ENCODE measurements at regions not wholly inside any gene's neighbourhood (a gene's known extent, or its start where the extent isn't known, plus 50 kb on each side); places are given as distances from the start of the nearest gene placed in this dataset.
"Not testable (repeated sequence)": the region's sequence is repeated elsewhere in the genome, so short reads cannot be mapped to it uniquely, and the experiment has no call there.

DNA sequence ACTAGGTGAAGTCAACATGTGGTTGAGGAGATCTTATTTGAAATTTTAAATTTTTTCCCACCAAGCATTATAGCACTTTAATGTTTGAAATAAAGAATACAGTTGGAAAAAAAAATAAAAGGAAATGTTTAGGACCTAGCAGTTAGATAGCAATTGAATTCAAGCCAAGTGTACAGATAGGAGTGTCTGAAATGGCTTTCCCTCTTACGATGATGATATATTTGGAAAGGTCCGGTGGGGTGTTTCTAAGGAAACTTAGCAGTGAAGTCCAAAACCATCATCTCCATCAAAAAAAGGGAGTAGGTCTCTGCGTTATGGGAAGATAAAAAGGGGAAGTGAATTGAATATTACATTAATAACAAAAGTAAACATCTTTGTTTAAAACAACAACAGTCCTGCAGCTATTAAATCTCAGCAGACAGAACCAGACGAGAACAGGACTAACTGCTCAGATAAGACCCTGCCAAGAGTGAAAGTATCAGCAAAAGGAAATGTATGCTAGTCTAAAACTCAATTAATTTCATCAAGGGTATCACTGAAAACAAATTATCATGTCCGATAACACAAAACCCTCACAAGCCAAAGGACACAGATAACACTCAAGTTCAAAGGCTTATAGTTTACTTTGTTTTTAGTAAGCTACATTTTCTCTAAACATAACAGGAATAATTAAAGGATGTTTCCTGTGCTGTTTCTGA, 242.0 kb downstream of the BMP4 start:
- Histone ChIP-seq H3K27ac (ENCODE audit: low read depth, low read length) (no peak overlapping the region), H3K9me3 (ENCODE audit: control insufficient read depth in 2 of 3, low read length in 3 of 3) (no peaks in the 10 kb centered on the region), H3K4me1 (ENCODE audit: control insufficient read depth in 2 of 2, insufficient read depth in 2 of 2, low read length in 2 of 2) (no peaks in the 10 kb centered on the region), H3K4me3 (ENCODE audit: low read length) (no peak overlapping the region), H3K27me3 (ENCODE audit: control insufficient read depth in 2 of 2, insufficient read depth in 2 of 2, low read length in 2 of 2) (no peaks in the 10 kb centered on the region), H3K36me3 (ENCODE audit: control insufficient read depth in 2 of 3, insufficient read depth in 3 of 3, low read length in 3 of 3) (no peaks in the 10 kb centered on the region)
- Mint-ChIP-seq H3K9me3 (peaks cover 0 to 17% (median 3%) of the 10 kb centered on the region in 11 donors), H3K4me3 (no peak overlapping the region), H3K4me1 (no peaks in the 10 kb centered on the region), H3K36me3 (no peaks in the 10 kb centered on the region), H3K27me3 (no peaks in the 10 kb centered on the region), H3K27ac (no peak overlapping the region)
- POLR2A ChIA-PET: no interaction called here
- CTCF ChIA-PET: no interaction called here
- DNase-seq (no peak), ATAC-seq (no peak)
- intact Hi-C loops (cut with micrococcal nuclease): no loop called here

DNA sequence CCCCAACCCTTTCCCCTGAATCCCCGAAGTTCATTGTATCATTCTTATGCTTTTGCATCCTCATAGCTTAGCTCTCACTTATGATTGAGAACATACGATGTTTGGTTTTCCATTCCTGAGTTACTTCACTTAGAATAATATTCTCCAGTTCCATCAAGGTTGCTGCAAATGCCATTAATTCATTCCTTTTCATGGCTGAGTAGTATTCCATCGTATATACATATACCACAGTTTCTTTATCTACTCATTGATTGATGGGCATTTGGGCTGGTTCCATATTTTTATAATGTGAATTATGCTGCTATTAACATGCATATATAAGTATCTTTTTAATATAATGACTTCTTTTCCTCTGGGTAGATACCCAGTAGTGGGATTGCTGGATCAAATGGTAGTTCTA, 243.7 kb downstream of the BMP4 start:
- ATAC-seq; H3K27ac Mint-ChIP-seq; H3K4me1 Mint-ChIP-seq; POLR2A ChIA-PET; H3K36me3 ChIP-seq (ENCODE audit: control insufficient read depth in 2 of 3, insufficient read depth in 3 of 3, low read length in 3 of 3); H3K4me3 ChIP-seq (ENCODE audit: low read length); H3K4me1 ChIP-seq (ENCODE audit: control insufficient read depth in 2 of 2, insufficient read depth in 2 of 2, low read length in 2 of 2); H3K27ac ChIP-seq (ENCODE audit: low read depth, low read length); H3K9me3 ChIP-seq (ENCODE audit: control insufficient read depth in 2 of 3, low read length in 3 of 3); intact Hi-C loops (cut with micrococcal nuclease); H3K27me3 ChIP-seq (ENCODE audit: control insufficient read depth in 2 of 2, insufficient read depth in 2 of 2, low read length in 2 of 2); CTCF ChIA-PET; DNase-seq; H3K27me3 Mint-ChIP-seq; H3K4me3 Mint-ChIP-seq; H3K36me3 Mint-ChIP-seq: not testable (repeated sequence)
- peaks cover 0 to 24% (median 3%) of the 10 kb centered on the region in 11 donors for H3K9me3 Mint-ChIP-seq

DNA sequence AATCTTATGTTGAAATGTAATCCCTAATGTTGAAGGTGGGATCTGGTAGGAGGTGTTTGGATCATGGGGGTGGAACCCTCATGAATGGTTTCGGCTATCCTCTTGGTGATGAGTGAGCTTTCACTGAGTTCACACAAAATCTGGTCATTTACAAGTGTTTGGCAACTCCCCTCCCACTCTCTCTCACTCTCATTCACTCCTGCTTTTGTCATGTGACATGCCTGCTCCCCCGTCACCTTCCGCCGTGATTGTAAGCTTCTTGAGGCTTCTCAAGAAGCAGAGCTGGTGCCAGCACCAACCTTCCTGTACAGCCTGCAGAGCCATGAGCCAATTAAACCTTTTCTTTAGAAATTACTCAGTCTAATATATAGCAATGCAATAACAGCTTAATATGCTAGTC, 245.4 kb downstream of the BMP4 start:
- peaks cover 0 to 5% (median 0%) of the 10 kb centered on the region in 5 donors for H3K36me3 Mint-ChIP-seq
- DNase-seq: no peak
- intact Hi-C loops (cut with micrococcal nuclease): no loop called here
- no peaks in the 10 kb centered on the region for H3K4me1 ChIP-seq (ENCODE audit: control insufficient read depth in 2 of 2, insufficient read depth in 2 of 2, low read length in 2 of 2)
- no peaks in the 10 kb centered on the region for H3K36me3 ChIP-seq (ENCODE audit: control insufficient read depth in 2 of 3, insufficient read depth in 3 of 3, low read length in 3 of 3)
- H3K27me3 Mint-ChIP-seq: peaks cover 0 to 5% (median 0%) of the 10 kb centered on the region in 5 donors
- ChIA-PET POLR2A (no interaction called here), CTCF (no interaction called here)
- no peaks in the 10 kb centered on the region for H3K27me3 ChIP-seq (ENCODE audit: control insufficient read depth in 2 of 2, insufficient read depth in 2 of 2, low read length in 2 of 2)
- H3K4me1 Mint-ChIP-seq: no peaks in the 10 kb centered on the region
- H3K9me3 Mint-ChIP-seq: peaks cover 0 to 28% (median 4%) of the 10 kb centered on the region in 11 donors
- no peak for ATAC-seq
- H3K27ac Mint-ChIP-seq: no peak overlapping the region
- H3K9me3 ChIP-seq (ENCODE audit: control insufficient read depth in 2 of 3, low read length in 3 of 3): no peaks in the 10 kb centered on the region
- no peak overlapping the region for H3K4me3 Mint-ChIP-seq
- H3K27ac ChIP-seq (ENCODE audit: low read depth, low read length): no peak overlapping the region
- no peak overlapping the region for H3K4me3 ChIP-seq (ENCODE audit: low read length)

DNA sequence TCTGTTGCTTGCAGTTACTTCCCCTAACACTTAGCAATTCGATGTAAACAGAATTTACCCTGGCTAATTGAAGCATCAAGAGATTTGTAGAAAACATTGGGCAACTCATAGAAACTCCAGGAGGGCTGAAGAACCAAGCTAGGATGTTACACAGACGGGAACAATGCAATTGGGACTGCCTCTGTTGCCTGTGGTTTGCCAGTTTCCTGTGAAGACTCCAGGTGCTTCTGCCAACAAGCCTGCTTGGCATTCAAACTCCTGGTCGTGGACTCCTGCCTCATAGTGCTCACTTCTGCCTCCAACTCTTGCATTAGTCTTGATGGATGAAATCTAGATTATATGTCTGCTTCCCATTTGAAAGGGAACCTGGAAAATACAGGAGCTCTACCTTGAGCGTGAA, 246.0 kb downstream of the BMP4 start:
- CTCF ChIA-PET: no interaction called here
- H3K4me3 Mint-ChIP-seq: no peak overlapping the region

DNA sequence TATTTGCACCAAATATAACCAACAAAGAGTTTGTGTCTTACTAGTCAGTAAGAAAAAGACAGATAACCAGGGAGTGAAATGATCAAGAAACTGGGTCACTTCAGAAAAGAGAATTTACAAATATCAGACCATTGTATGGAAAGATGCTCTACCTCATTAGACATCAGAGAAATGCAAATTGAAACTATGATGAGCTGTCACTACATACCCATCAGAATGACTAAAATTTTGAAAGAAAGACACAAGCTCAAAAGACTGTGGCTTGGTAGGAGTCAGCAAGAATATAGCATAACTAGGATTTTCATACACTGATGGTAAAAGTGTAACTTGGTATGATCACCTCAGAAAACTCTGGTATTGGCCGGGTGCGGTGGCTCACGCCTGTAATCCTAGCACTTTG, 247.2 kb downstream of the BMP4 start:
- no peak for ATAC-seq
- Histone ChIP-seq H3K27ac (ENCODE audit: low read depth, low read length) (no peak overlapping the region), H3K27me3 (ENCODE audit: control insufficient read depth in 2 of 2, insufficient read depth in 2 of 2, low read length in 2 of 2) (no peaks in the 10 kb centered on the region), H3K4me1 (ENCODE audit: control insufficient read depth in 2 of 2, insufficient read depth in 2 of 2, low read length in 2 of 2) (no peaks in the 10 kb centered on the region), H3K36me3 (ENCODE audit: control insufficient read depth in 2 of 3, insufficient read depth in 3 of 3, low read length in 3 of 3) (no peaks in the 10 kb centered on the region), H3K9me3 (ENCODE audit: control insufficient read depth in 2 of 3, low read length in 3 of 3) (no peaks in the 10 kb centered on the region), H3K4me3 (ENCODE audit: low read length) (no peak overlapping the region)
- intact Hi-C loops (cut with micrococcal nuclease): no loop called here
- no peak overlapping the region for H3K4me3 Mint-ChIP-seq
- peaks cover 0 to 28% (median 5%) of the 10 kb centered on the region in 11 donors for H3K9me3 Mint-ChIP-seq
- H3K4me1 Mint-ChIP-seq: no peaks in the 10 kb centered on the region
- ChIA-PET POLR2A (no interaction called here), CTCF (no interaction called here)
- no peak for DNase-seq
- no peak overlapping the region for H3K27ac Mint-ChIP-seq
- H3K27me3 Mint-ChIP-seq: peaks cover 0 to 5% (median 0%) of the 10 kb centered on the region in 5 donors
- peaks cover 0 to 5% (median 0%) of the 10 kb centered on the region in 5 donors for H3K36me3 Mint-ChIP-seq

More for the DNA sequence above, 246.0 kb downstream of the BMP4 start:
- Mint-ChIP-seq H3K36me3 (peaks cover 0 to 5% (median 0%) of the 10 kb centered on the region in 5 donors), H3K27me3 (peaks cover 0 to 5% (median 0%) of the 10 kb centered on the region in 5 donors), H3K27ac (no peak overlapping the region), H3K9me3 (peaks cover 0 to 28% (median 5%) of the 10 kb centered on the region in 11 donors), H3K4me1 (no peaks in the 10 kb centered on the region)
- Histone ChIP-seq H3K27ac (ENCODE audit: low read depth, low read length) (no peak overlapping the region), H3K4me3 (ENCODE audit: low read length) (no peak overlapping the region), H3K36me3 (ENCODE audit: control insufficient read depth in 2 of 3, insufficient read depth in 3 of 3, low read length in 3 of 3) (no peaks in the 10 kb centered on the region), H3K4me1 (ENCODE audit: control insufficient read depth in 2 of 2, insufficient read depth in 2 of 2, low read length in 2 of 2) (no peaks in the 10 kb centered on the region), H3K27me3 (ENCODE audit: control insufficient read depth in 2 of 2, insufficient read depth in 2 of 2, low read length in 2 of 2) (no peaks in the 10 kb centered on the region), H3K9me3 (ENCODE audit: control insufficient read depth in 2 of 3, low read length in 3 of 3) (no peaks in the 10 kb centered on the region)
- POLR2A ChIA-PET: no interaction called here
- DNase-seq (no peak), ATAC-seq (no peak)
- intact Hi-C loops (cut with micrococcal nuclease): no loop called here

DNA sequence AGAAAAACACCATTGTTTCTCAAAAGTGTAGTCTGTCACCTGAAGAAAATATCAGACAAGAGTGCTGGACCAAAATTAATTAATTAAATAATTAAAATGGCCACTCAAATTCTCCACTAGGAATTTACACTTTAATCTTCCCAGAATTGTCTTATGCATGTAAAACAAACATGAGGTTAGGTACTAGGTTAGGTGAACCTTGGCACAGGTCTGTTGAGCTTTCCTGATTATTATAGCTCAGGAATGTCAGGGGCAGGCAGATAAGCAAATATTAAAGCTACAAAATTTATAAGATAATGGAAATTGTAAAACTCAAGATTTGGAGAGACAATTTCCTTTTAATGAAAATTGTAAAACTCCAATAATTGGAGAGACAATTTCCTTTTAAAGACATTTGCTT, 253.2 kb downstream of the BMP4 start:
- CTCF ChIA-PET: no interaction called here
- ATAC-seq: no peak
- H3K4me1 ChIP-seq (ENCODE audit: control insufficient read depth in 2 of 2, insufficient read depth in 2 of 2, low read length in 2 of 2): no peaks in the 10 kb centered on the region
- H3K36me3 Mint-ChIP-seq: peaks cover 0 to 5% (median 0%) of the 10 kb centered on the region in 5 donors
- H3K9me3 Mint-ChIP-seq: peaks cover 0 to 17% (median 8%) of the 10 kb centered on the region in 11 donors
- no peak overlapping the region for H3K27ac Mint-ChIP-seq
- DNase-seq: no peak
- H3K4me3 ChIP-seq (ENCODE audit: low read length): no peak overlapping the region
- no peaks in the 10 kb centered on the region for H3K27me3 ChIP-seq (ENCODE audit: control insufficient read depth in 2 of 2, insufficient read depth in 2 of 2, low read length in 2 of 2)
- no peak overlapping the region for H3K4me3 Mint-ChIP-seq
- intact Hi-C loops (cut with micrococcal nuclease): no loop called here
- no peak overlapping the region for H3K27ac ChIP-seq (ENCODE audit: low read depth, low read length)
- H3K4me1 Mint-ChIP-seq: no peaks in the 10 kb centered on the region
- POLR2A ChIA-PET: no interaction called here
- H3K27me3 Mint-ChIP-seq: peaks cover 0 to 3% (median 0%) of the 10 kb centered on the region in 5 donors
- no peaks in the 10 kb centered on the region for H3K9me3 ChIP-seq (ENCODE audit: control insufficient read depth in 2 of 3, low read length in 3 of 3)
- H3K36me3 ChIP-seq (ENCODE audit: control insufficient read depth in 2 of 3, insufficient read depth in 3 of 3, low read length in 3 of 3): no peaks in the 10 kb centered on the region

DNA sequence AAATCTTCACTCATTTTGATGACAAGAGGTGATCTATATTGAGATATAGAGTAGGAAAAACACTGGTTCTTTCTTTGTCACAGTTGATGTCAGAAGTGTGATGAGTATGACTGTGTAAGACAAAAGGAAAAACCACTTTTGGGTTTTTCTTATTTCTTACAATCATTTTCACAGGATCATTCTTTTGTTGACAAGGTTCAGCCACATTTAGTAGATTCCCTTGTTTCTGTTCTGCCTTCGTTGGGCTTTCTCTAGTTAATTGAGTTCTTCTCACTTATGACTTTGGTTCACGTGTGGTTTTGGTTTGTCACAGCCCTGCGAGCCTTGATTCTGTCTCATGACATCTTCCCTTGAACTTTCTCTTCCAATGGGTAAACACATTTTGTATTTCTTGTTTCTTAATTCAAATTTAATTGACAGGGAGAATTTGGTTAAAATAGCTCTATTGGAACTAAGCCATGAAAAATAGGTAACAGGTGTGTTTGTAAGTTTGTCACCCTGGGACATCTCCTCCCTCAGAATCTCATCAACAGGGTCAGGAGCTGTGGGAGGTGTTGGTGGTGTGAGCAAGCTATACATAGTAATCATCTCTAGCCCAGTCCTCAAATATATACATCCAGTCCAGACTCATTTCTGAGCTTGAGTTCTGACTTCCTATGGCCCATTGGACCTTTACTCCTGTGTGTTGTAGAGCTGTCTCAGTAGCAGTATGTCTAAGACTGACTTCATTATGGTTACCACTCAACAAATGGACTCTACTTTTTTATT, 255.3 kb downstream of the BMP4 start:
- Mint-ChIP-seq H3K4me1 (no peaks in the 10 kb centered on the region), H3K36me3 (no peaks in the 10 kb centered on the region), H3K9me3 (peaks cover 0 to 15% (median 5%) of the 10 kb centered on the region in 11 donors), H3K4me3 (no peak overlapping the region), H3K27me3 (peaks cover 0 to 3% (median 0%) of the 10 kb centered on the region in 5 donors), H3K27ac (no peak overlapping the region)
- H3K9me3 ChIP-seq (ENCODE audit: control insufficient read depth in 2 of 3, low read length in 3 of 3): no peaks in the 10 kb centered on the region
- H3K4me1 ChIP-seq (ENCODE audit: control insufficient read depth in 2 of 2, insufficient read depth in 2 of 2, low read length in 2 of 2): no peaks in the 10 kb centered on the region
- CTCF ChIA-PET: no interaction called here
- H3K4me3 ChIP-seq (ENCODE audit: low read length): no peak overlapping the region
- H3K27me3 ChIP-seq (ENCODE audit: control insufficient read depth in 2 of 2, insufficient read depth in 2 of 2, low read length in 2 of 2): no peaks in the 10 kb centered on the region
- POLR2A ChIA-PET: no interaction called here
- DNase-seq: no peak
- intact Hi-C loops (cut with micrococcal nuclease): no loop called here
- ATAC-seq: no peak
- no peaks in the 10 kb centered on the region for H3K36me3 ChIP-seq (ENCODE audit: control insufficient read depth in 2 of 3, insufficient read depth in 3 of 3, low read length in 3 of 3)
- H3K27ac ChIP-seq (ENCODE audit: low read depth, low read length): no peak overlapping the region
